Thyroid gland (tissue), 4 donors: ENCODE measurements at regions not wholly inside any gene's neighbourhood (a gene's known extent, or its start where the extent isn't known, plus 50 kb on each side); places are given as distances from the start of the nearest gene placed in this dataset.

Experiments
- DNase-seq, 2 donors: peaks; one replicate each; pipeline ENCODE4 v3.0.0-alpha.2; 2019
- H3K27ac ChIP-seq, 3 donors: fragments of 200-600 bp; sonication (generic); 1 replicate in 2 of 3; 2 replicates in 1 of 3; pipeline ENCODE4 v1.5.1; 2016 to 2019; ENCODE audit warnings: mild to moderate bottlenecking in 1 of 3, moderate library complexity in 1 of 3
- H3K27me3 ChIP-seq: fragments of 200-600 bp; sonication (generic); one replicate; pipeline ENCODE4 v1.5.1; 2019
- H3K36me3 ChIP-seq, 2 donors: fragments of 200-600 bp; sonication (generic); one replicate each; pipeline ENCODE4 v1.5.1; 2016 to 2019
- H3K4me1 ChIP-seq, 2 donors: fragments of 200-600 bp; sonication (generic); one replicate each; pipeline ENCODE4 v1.5.1; 2017 to 2019
- H3K4me3 ChIP-seq, 3 donors: fragments of 200-600 bp; sonication (generic); replicated peaks in 1 of 3; 1 replicate in 2 of 3; 2 replicates in 1 of 3; pipeline ENCODE4 v1.5.1; 2016; ENCODE audit warnings: mild to moderate bottlenecking in 1 of 3
- H3K9me3 ChIP-seq: fragments of 200-600 bp; sonication (generic); one replicate; pipeline ENCODE4 v1.5.1; 2017
- POLR2A ChIP-seq, 2 donors: fragments of 450-650 bp; IDR thresholded peaks; one replicate each; pipeline ENCODE4 v1.6.1; 2017; ENCODE audit warnings: antibody characterized with exemption in 2 of 2, mild to moderate bottlenecking in 2 of 2, moderate library complexity in 1 of 2
- WGBS, 2 donors: methylation state at CpG; one replicate each; pipeline ENCODE4 v1.1.5; 2017; 5-methylcytosine and 5-hydroxymethylcytosine counted together
- intact Hi-C: fragments of 100-400 bp; cut with DNase I; formaldehyde crosslinking; loops from one replicate; pipeline ENCODE4 v1.15.1; 2023
- TF ChIP-seq, protein P1 (sequence below), 6 experiments: fragments of 200-600 bp in 3 of 6; fragments of 450-650 bp in 3 of 6; sonication (generic) in 3 of 6; IDR thresholded peaks; one replicate each; pipeline ENCODE4 v1.5.1; 2016 to 2019; ENCODE audit warnings: antibody characterized with exemption in 6 of 6, mild to moderate bottlenecking in 2 of 6, inconsistent platforms in 1 of 6, moderate library complexity in 1 of 6

DNA sequence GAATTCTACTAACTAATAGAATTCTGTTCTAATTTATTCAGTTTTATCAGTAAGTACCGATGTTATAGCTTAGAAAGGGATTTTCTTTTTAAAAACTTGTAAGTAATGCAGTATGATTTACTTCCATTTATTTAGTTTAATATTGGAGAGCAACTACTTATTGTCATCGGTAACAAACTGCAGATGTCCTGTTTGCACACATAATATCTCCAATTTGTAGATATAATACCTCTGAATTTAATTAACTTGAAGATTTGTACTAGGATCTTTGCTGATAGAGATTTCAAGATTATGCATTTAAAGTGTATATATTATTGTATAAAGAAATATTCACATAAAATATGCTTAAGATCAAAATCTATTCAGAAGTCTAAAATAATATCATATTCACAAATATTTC is 356.7 kb downstream of the PCDH17 start:
- no peaks in the 10 kb centered on the region for H3K4me1 ChIP-seq
- 87 to 93% methylated on average over 2 of the region's 2 CpGs for WGBS, 2 donors

DNA sequence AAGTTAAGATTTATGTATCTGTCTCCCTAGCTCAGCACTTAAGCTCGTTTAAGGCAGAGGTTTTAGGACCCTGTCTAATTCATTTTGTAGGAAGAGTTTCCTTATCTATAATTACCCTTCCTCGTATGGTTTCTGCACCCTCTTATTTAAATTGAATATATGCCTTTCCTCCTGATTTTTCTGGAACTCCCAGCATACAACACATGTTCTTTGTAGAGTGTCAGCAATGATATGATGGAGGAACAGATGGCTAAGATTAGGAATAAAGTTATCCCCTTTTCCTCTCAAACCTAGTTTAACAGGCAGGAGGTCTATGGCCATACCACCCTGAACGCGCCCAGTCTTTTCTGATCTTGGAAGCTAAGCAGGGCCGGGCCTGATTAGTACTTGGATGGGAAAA is 359.5 kb downstream of the PCDH17 start:
- TF ChIP-seq, protein P1, sequence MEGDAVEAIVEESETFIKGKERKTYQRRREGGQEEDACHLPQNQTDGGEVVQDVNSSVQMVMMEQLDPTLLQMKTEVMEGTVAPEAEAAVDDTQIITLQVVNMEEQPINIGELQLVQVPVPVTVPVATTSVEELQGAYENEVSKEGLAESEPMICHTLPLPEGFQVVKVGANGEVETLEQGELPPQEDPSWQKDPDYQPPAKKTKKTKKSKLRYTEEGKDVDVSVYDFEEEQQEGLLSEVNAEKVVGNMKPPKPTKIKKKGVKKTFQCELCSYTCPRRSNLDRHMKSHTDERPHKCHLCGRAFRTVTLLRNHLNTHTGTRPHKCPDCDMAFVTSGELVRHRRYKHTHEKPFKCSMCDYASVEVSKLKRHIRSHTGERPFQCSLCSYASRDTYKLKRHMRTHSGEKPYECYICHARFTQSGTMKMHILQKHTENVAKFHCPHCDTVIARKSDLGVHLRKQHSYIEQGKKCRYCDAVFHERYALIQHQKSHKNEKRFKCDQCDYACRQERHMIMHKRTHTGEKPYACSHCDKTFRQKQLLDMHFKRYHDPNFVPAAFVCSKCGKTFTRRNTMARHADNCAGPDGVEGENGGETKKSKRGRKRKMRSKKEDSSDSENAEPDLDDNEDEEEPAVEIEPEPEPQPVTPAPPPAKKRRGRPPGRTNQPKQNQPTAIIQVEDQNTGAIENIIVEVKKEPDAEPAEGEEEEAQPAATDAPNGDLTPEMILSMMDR (IDR thresholded peaks at IDR 0.05): no peak
- no peak for TF ChIP-seq POLR2A (IDR thresholded peaks at IDR 0.05)
- H3K27me3 ChIP-seq: no peaks in the 10 kb centered on the region
- no peaks in the 10 kb centered on the region for H3K9me3 ChIP-seq
- H3K4me3 ChIP-seq: no peak overlapping the region
- H3K4me1 ChIP-seq: no peaks in the 10 kb centered on the region
- intact Hi-C loops: no loop called here
- no peaks in the 10 kb centered on the region for H3K36me3 ChIP-seq
- no peak overlapping the region for H3K27ac ChIP-seq
- no peak for DNase-seq
- WGBS, 2 donors: 71 to 76% methylated on average over 5 of the region's 5 CpGs

More for the DNA sequence above, 356.7 kb downstream of the PCDH17 start:
- Histone ChIP-seq H3K27ac (no peak overlapping the region), H3K9me3 (no peaks in the 10 kb centered on the region), H3K4me3 (no peak overlapping the region), H3K36me3 (no peaks in the 10 kb centered on the region), H3K27me3 (no peaks in the 10 kb centered on the region)
- TF ChIP-seq POLR2A (IDR thresholded peaks at IDR 0.05): no peak
- TF ChIP-seq, protein P1 (IDR thresholded peaks at IDR 0.05): no peak
- intact Hi-C loops: no loop called here
- no peak for DNase-seq

- Histone ChIP-seq H3K27ac (no peak overlapping the region), H3K36me3 (no peaks in the 10 kb centered on the region), H3K4me3 (no peak overlapping the region), H3K9me3 (no peaks in the 10 kb centered on the region), H3K27me3 (no peaks in the 10 kb centered on the region), H3K4me1 (no peaks in the 10 kb centered on the region)
- no peak for TF ChIP-seq POLR2A (IDR thresholded peaks at IDR 0.05)
- TF ChIP-seq, protein P1 (IDR thresholded peaks at IDR 0.05): no peak
- no peak for DNase-seq
- WGBS, 2 donors: 80 to 90% methylated on average over 1 of the region's 1 CpG
- intact Hi-C loops: no loop called here
Observed at GRCh38 chr13:57992416-57992815, 360.9 kb downstream of the PCDH17 start.

- H3K36me3 ChIP-seq: no peaks in the 10 kb centered on the region
- H3K4me1 ChIP-seq: no peaks in the 10 kb centered on the region
- no peak overlapping the region for H3K27ac ChIP-seq
- H3K9me3 ChIP-seq: no peaks in the 10 kb centered on the region
- no peak for DNase-seq
- TF ChIP-seq POLR2A (IDR thresholded peaks at IDR 0.05): no peak
- TF ChIP-seq, protein P1 (IDR thresholded peaks at IDR 0.05): no peak
- intact Hi-C loops: no loop called here
- no peaks in the 10 kb centered on the region for H3K27me3 ChIP-seq
- 96 to 98% methylated on average over 1 of the region's 1 CpG for WGBS, 2 donors
- no peak overlapping the region for H3K4me3 ChIP-seq
Observed at GRCh38 chr13:57996717-57997116, 365.2 kb downstream of the PCDH17 start.

DNA sequence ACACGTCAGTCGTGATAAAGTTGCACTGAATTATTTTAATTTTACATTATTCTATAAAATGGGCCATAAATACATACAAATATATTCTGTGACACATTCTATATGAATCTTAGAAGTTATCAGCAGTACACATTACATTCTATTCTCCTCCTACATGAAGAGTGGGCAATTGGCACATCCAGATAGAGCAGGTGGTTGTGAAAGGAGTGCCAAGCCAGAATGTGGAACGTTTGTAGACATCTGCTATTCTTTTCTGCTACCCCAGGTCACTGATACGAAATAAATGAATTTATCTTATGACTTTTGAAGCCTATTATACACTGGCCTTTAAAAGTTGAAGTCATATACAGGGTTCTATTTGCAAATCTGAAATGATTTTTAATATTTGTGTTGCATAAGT is 373.2 kb downstream of the PCDH17 start:
- H3K9me3 ChIP-seq: no peaks in the 10 kb centered on the region
- no peak overlapping the region for H3K4me3 ChIP-seq
- TF ChIP-seq, protein P1 (IDR thresholded peaks at IDR 0.05): no peak
- TF ChIP-seq POLR2A (IDR thresholded peaks at IDR 0.05): no peak
- no peaks in the 10 kb centered on the region for H3K27me3 ChIP-seq
- H3K4me1 ChIP-seq: no peaks in the 10 kb centered on the region
- WGBS, 2 donors: 81 to 84% methylated on average over 4 of the region's 4 CpGs
- no peak overlapping the region for H3K27ac ChIP-seq
- no peak for DNase-seq
- intact Hi-C loops: no loop called here
- no peaks in the 10 kb centered on the region for H3K36me3 ChIP-seq
